ENCODE measurements at regions not wholly inside any gene's neighbourhood (a gene's known extent, or its start where the extent isn't known, plus 50 kb on each side); places are given as distances from the start of the nearest gene placed in this dataset.

DNA sequence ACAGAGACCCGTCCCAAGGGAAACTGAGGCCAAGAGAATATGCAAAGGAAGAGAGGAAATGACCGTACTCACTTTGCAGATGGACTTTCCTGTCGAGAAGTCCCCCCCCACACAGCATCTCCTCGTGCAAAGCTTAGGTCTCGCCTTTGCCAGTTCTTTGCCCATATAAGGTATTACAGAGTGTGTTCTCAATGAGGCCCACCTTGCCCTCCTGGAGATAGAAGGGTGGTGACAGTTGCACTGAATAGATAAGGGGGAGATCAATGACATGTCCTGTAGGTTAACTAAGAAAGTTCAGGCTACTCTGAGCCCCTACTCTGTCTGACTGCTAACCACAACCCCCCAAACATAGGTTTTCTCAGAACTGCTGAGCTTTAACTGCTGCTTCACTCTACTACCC lies 68.2 kb upstream of the SPTLC1 start:
- Mint-ChIP-seq H3K36me3 (ENCODE audit: low read depth) (no peaks in the 10 kb centered on the region), H3K27ac (no peak overlapping the region), H3K4me1 (ENCODE audit: low read depth) (no peaks in the 10 kb centered on the region), H3K4me3 (no peak overlapping the region), H3K27me3 (ENCODE audit: low read depth) (no peaks in the 10 kb centered on the region), H3K9me3 (no peaks in the 10 kb centered on the region)
- intact Hi-C loops (cut with micrococcal nuclease): no loop called here
- CTCF ChIA-PET: interaction anchor here (1.2 kb wide), 1 partner anchor 43 kb away, joined by 4 read pairs; no protein-coding TSS in a partner anchor
- no peak for DNase-seq

DNA sequence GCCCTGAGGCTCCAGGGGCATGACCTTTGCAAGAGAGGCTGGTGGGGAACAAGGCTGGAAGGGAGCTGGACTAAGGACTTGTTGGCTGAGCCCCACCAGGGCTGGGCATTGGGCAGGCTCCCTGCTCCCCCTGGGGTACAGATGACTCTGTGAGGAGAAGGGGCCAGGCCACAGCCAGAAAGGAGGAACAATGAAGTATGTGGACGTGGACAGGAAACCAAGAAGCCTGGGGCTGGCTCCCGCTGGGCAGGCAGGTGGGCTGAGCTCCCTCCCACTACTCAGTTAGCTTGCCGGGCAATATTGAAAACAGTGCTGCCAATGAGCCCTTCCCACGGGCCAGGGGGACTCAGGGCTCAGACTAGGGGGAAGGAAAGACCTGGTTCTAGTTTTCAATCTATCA lies 66.1 kb upstream of the SPTLC1 start:
- intact Hi-C loops (cut with micrococcal nuclease): no loop called here
- CTCF ChIA-PET: no interaction called here
- no peak overlapping the region for H3K4me3 Mint-ChIP-seq
- no peaks in the 10 kb centered on the region for H3K4me1 Mint-ChIP-seq (ENCODE audit: low read depth)
- H3K27me3 Mint-ChIP-seq (ENCODE audit: low read depth): no peaks in the 10 kb centered on the region
- DNase-seq: no peak
- H3K27ac Mint-ChIP-seq: no peak overlapping the region
- no peaks in the 10 kb centered on the region for H3K9me3 Mint-ChIP-seq
- H3K36me3 Mint-ChIP-seq (ENCODE audit: low read depth): no peaks in the 10 kb centered on the region

DNA sequence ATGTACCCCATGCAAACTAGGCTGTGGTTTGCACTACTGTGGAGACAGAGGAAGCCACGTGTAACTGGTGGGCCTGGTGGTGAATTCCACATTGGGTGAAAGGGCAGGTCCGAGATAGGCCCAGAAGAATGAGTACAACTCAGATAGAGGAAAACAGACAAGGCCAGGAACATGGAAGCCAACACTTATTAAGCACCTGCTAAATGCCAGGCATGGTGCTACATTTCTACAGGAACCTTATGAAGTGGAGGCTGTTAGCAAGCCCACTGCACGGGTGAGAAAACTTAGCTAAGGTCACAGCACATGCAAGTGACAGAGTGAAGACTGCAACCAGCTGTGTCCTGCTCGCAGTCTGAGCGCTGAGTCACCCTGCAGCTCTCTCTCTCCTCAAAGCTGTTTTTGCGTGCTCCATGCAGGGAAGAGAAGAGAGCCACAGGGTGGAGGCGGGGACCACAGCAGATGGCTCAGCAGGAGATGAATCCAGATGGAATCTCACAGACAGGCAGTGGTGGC lies 65.5 kb upstream of the SPTLC1 start:
- no peak overlapping the region for H3K27ac Mint-ChIP-seq
- CTCF ChIA-PET: no interaction called here
- no peak for DNase-seq
- intact Hi-C loops (cut with micrococcal nuclease): no loop called here
- no peaks in the 10 kb centered on the region for H3K36me3 Mint-ChIP-seq (ENCODE audit: low read depth)
- H3K27me3 Mint-ChIP-seq (ENCODE audit: low read depth): no peaks in the 10 kb centered on the region
- no peak overlapping the region for H3K4me3 Mint-ChIP-seq
- no peaks in the 10 kb centered on the region for H3K9me3 Mint-ChIP-seq
- no peaks in the 10 kb centered on the region for H3K4me1 Mint-ChIP-seq (ENCODE audit: low read depth)

DNA sequence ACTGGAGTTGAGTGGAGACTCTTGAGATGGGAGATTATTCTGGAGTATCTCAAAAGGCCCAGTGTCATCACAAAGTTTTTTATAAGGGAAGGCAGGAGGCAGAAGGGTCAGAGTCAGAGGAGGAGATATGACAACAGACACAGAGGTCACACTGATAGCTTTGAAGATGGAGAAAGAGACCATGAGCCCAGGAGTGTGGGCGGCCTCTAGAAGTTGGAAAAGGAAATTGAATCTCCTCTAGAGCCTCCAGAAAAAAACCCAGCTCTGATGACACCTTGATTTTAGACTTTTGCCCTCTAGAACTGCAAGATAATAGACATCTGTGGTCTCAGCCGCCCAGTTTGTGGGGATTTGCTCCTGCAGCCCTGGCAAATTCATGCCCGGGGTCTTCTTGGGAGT lies 64.8 kb upstream of the SPTLC1 start:
- CTCF ChIA-PET: interaction anchor here (0.5 kb wide), 1 partner anchor 57 kb away, joined by 6 read pairs; no protein-coding TSS in a partner anchor

DNA sequence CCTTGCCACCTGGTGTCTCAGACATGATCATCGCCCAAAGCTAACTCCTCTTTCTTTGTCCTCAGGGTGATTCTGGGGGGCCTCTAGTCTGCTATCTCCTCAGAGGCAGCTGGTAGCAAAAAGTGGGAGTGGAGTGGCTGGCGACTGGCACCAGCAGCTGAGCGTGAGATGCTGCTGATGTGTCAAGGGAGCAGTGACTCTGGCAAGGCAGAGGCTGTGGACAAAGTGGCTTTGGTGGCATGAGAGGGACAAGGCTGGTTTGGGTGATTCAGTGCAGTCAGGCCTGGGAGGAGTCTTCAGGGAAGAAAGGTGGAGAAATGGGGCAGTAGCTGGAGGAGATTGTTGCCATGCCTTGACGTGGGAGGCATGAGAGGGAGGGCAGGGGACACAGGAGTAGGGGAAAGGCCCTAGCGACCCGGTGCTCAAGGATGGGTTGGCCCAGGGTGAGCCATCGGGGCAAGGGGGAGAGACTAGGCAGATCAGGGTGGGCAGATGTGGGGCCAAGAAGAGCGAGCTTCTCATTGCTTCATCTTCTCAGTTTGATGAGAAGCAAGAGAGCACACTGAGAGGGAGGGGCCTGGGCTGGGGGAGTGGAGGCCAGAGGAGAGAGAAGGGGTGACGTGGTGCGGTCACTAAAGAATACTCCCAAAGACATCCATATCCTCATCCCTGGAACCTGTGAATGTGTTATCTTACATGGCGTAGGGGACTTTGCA lies 64.2 kb upstream of the SPTLC1 start:
- no peaks in the 10 kb centered on the region for H3K36me3 Mint-ChIP-seq (ENCODE audit: low read depth)
- no peak overlapping the region for H3K4me3 Mint-ChIP-seq
- CTCF ChIA-PET: interaction anchor here (0.5 kb wide), 1 partner anchor 56 kb away, joined by 6 read pairs; no protein-coding TSS in a partner anchor
- DNase-seq: no peak
- intact Hi-C loops (cut with micrococcal nuclease): no loop called here
- no peak overlapping the region for H3K27ac Mint-ChIP-seq
- no peaks in the 10 kb centered on the region for H3K27me3 Mint-ChIP-seq (ENCODE audit: low read depth)
- H3K9me3 Mint-ChIP-seq: no peaks in the 10 kb centered on the region
- no peaks in the 10 kb centered on the region for H3K4me1 Mint-ChIP-seq (ENCODE audit: low read depth)

More for the DNA sequence above, 64.8 kb upstream of the SPTLC1 start:
- Mint-ChIP-seq H3K4me3 (no peak overlapping the region), H3K9me3 (no peaks in the 10 kb centered on the region), H3K27me3 (ENCODE audit: low read depth) (no peaks in the 10 kb centered on the region), H3K27ac (no peak overlapping the region), H3K4me1 (ENCODE audit: low read depth) (no peaks in the 10 kb centered on the region), H3K36me3 (ENCODE audit: low read depth) (no peaks in the 10 kb centered on the region)
- intact Hi-C loops (cut with micrococcal nuclease): no loop called here
- DNase-seq: no peak

DNA sequence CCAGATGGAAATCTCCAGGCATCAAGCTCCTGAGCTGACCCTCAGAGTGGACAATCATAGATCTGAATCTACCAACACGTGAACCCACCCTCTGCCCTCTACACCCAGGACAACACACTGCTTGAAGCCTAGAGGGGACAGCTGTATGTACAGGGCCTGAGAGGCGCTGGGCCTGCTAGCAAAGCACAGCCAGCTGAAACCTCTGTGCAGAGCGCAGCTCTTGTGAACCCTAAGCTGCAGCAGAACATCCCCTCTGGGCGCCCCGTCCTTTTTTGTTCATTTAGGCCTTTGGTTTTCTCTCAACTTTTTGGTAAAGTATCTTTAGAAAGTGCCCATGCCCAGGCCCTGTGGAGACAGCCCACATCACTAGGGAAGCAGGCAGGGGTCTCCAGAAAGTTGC lies 62.4 kb upstream of the SPTLC1 start:
- no peaks in the 10 kb centered on the region for H3K36me3 Mint-ChIP-seq (ENCODE audit: low read depth)
- peaks cover 4% of the 10 kb centered on the region for H3K9me3 Mint-ChIP-seq
- H3K4me3 Mint-ChIP-seq: no peak overlapping the region
- no peak overlapping the region for H3K27ac Mint-ChIP-seq
- CTCF ChIA-PET: interaction anchor here (0.6 kb wide), 1 partner anchor 442 kb away, joined by 6 read pairs; no protein-coding TSS in a partner anchor
- no peaks in the 10 kb centered on the region for H3K4me1 Mint-ChIP-seq (ENCODE audit: low read depth)
- DNase-seq: no peak
- H3K27me3 Mint-ChIP-seq (ENCODE audit: low read depth): no peaks in the 10 kb centered on the region
- intact Hi-C loops (cut with micrococcal nuclease): no loop called here

DNA sequence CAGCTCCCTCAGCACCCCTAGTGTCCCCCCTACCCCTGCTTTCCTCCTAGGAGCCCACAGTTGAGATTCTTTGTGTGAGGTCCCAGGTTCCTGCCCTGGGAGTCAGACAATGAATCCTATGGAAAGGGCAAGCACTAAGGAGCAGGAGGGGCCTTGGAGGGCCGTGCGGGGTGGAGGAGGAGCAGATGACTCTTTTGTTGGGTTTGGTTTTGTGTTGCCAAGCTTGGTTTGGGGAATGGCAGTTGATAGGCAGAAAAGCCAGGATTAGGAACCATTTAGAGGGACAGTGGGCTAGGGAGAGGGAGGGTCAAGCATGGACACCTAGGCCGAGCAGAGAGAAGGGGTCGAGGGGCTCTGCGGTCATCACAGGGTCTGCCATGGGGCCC lies 61.6 kb upstream of the SPTLC1 start:
- H3K27me3 Mint-ChIP-seq (ENCODE audit: low read depth): no peaks in the 10 kb centered on the region
- H3K4me3 Mint-ChIP-seq: no peak overlapping the region
- CTCF ChIA-PET: no interaction called here
- no peak for DNase-seq
- H3K36me3 Mint-ChIP-seq (ENCODE audit: low read depth): no peaks in the 10 kb centered on the region
- H3K9me3 Mint-ChIP-seq: peaks cover 4% of the 10 kb centered on the region
- intact Hi-C loops (cut with micrococcal nuclease): no loop called here
- no peak overlapping the region for H3K27ac Mint-ChIP-seq
- no peaks in the 10 kb centered on the region for H3K4me1 Mint-ChIP-seq (ENCODE audit: low read depth)

DNA sequence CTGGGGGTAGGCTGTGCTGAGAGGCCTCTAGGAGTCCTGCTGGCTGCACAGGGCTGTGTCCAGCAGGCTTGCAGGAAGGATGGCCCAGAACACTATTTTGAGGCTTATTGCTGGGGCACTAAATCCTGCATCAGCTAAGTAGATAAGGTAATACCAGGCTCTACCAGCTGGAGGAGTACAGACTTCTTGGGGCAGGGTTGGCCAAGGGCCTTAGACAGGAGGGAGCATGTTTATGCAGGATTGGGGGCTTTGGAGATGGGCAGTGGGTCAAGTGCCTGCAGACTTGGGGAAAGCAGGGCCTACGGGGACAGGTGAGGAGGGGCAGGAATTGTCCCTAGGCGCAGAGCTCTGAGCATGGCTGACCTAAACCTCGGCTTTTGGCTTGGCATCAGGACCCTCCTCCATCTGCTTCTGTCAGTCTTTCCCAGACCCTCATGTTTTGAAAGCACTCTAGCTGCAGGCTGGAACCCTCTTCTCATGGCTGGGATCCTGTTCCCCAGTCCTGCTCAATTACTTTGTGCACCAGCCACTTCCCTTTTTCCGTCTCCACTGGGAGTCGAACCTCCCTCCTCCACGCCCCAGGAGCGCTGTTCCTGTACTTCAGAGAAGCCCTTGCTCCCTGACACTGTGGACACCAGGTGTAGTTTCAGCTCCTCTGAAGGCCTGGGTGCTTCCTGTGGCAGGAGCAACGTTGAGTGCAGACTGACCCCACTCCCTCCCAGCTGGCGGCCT lies 61.0 kb upstream of the SPTLC1 start:
- H3K27ac Mint-ChIP-seq: no peak overlapping the region
- H3K27me3 Mint-ChIP-seq (ENCODE audit: low read depth): no peaks in the 10 kb centered on the region
- CTCF ChIA-PET: interaction anchor here (1.0 to 1.8 kb wide), 2 partner anchors 36 to 37 kb away, joined by 3 to 4 read pairs; no protein-coding TSS in a partner anchor
- intact Hi-C loops (cut with micrococcal nuclease): no loop called here
- H3K4me1 Mint-ChIP-seq (ENCODE audit: low read depth): no peaks in the 10 kb centered on the region
- H3K4me3 Mint-ChIP-seq: no peak overlapping the region
- peaks cover 4% of the 10 kb centered on the region for H3K9me3 Mint-ChIP-seq
- no peaks in the 10 kb centered on the region for H3K36me3 Mint-ChIP-seq (ENCODE audit: low read depth)
- no peak for DNase-seq

DNA sequence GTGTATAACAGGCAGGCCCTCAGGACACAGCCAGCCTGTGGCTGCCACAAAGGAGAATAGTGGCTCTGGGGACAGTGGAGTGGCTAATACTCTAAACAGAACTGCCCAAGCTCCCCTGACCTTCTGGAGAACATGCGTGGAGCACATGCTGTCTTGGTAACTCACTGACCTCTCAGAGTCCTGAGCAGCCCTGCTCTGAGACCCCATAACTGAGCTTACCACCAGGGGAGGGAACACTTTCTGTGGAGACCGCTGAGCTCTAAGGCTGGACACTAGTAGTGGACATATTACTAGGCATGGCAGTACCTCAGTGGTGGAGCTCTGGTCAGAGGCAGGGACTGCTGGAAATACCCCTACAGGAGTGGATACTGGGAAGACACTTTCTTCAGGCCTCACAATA lies 60.2 kb upstream of the SPTLC1 start:
- H3K4me3 Mint-ChIP-seq: no peak overlapping the region
- no peak for DNase-seq
- H3K36me3 Mint-ChIP-seq (ENCODE audit: low read depth): no peaks in the 10 kb centered on the region
- no peaks in the 10 kb centered on the region for H3K4me1 Mint-ChIP-seq (ENCODE audit: low read depth)
- CTCF ChIA-PET: interaction anchor here (1.0 to 1.8 kb wide), 3 partner anchors 35 to 36 kb away, joined by 3 to 4 read pairs (median 3); no protein-coding TSS in a partner anchor
- H3K9me3 Mint-ChIP-seq: peaks cover 4% of the 10 kb centered on the region
- intact Hi-C loops (cut with micrococcal nuclease): no loop called here
- H3K27me3 Mint-ChIP-seq (ENCODE audit: low read depth): no peaks in the 10 kb centered on the region
- no peak overlapping the region for H3K27ac Mint-ChIP-seq

DNA sequence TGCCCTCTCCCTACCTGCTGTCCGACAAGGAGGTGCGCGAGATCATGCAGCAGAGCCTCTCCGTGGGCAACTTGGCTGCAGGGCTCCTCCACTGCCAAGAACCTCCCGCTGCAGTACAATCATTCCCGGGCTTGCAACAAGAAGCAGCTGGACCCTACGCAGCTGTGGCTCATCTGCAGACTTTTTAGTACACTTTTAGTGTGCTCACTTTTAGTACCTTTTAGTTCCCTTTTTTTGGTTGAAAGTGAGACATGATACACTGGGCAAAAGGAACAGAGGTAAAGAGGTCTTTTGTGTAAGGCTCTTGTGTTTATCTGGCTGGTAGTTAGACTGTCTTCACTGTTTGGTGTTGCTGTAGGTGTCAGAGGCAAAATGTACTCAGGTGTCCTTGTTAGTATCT lies 58.1 kb upstream of the SPTLC1 start:
- no peaks in the 10 kb centered on the region for H3K36me3 Mint-ChIP-seq (ENCODE audit: low read depth)
- CTCF ChIA-PET: interaction anchor here (1.2 to 2.5 kb wide), 2 partner anchors 33 to 35 kb away, joined by 3 to 14 read pairs; no protein-coding TSS in a partner anchor

DNA sequence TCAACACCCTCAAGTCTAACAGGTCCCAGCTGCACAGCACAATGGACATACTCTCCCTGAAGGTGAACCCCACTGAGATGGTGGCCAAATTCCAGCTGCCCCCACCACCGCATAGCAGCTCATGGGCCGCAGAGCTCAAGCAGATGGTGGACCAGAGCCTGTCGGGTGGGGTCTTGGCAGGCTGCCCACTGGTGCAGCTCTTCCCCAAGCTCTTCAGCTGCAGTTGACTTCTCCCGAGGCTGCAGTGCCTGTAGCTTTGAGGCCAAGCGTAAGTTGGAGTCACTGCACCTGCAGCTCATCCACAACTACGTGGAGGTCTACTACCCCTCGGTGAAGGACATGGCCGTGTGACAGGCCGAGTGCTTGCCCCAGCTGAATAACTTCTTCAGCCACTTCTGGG lies 56.6 kb upstream of the SPTLC1 start:
- peaks cover 4% of the 10 kb centered on the region for H3K9me3 Mint-ChIP-seq
- no peak overlapping the region for H3K27ac Mint-ChIP-seq
- intact Hi-C loops (cut with micrococcal nuclease): no loop called here
- H3K27me3 Mint-ChIP-seq (ENCODE audit: low read depth): peaks cover 4% of the 10 kb centered on the region
- no peaks in the 10 kb centered on the region for H3K36me3 Mint-ChIP-seq (ENCODE audit: low read depth)
- CTCF ChIA-PET: interaction anchor here (2.5 kb wide), 1 partner anchor 32 kb away, joined by 14 read pairs; no protein-coding TSS in a partner anchor
- no peak for DNase-seq
- no peak overlapping the region for H3K4me3 Mint-ChIP-seq
- H3K4me1 Mint-ChIP-seq (ENCODE audit: low read depth): no peaks in the 10 kb centered on the region

More for the DNA sequence above, 58.1 kb upstream of the SPTLC1 start:
- no peak overlapping the region for H3K4me3 Mint-ChIP-seq
- intact Hi-C loops (cut with micrococcal nuclease): no loop called here
- peaks cover 4% of the 10 kb centered on the region for H3K27me3 Mint-ChIP-seq (ENCODE audit: low read depth)
- H3K27ac Mint-ChIP-seq: no peak overlapping the region
- no peaks in the 10 kb centered on the region for H3K4me1 Mint-ChIP-seq (ENCODE audit: low read depth)
- H3K9me3 Mint-ChIP-seq: peaks cover 4% of the 10 kb centered on the region
- no peak for DNase-seq

DNA sequence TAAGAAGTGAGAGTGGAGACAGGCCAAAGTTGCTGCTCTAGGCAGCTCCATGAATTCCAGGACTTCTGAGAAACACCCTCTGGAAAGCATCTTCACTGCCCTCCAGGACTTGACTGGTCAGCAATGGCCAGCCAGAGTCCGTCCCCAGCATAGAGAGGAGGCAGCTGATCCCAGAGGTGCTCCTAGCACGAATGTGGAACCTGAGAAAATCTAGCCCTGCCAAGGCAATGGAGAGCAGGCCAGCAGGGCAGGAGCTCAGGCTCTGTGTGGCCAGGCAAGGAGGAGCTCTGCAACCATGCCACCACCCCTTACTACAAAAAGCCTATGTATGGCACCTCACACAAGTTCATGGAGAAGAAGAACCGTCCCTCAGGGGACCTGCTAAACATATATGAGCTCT lies 56.1 kb upstream of the SPTLC1 start:
- Mint-ChIP-seq H3K9me3 (peaks cover 4% of the 10 kb centered on the region), H3K4me1 (ENCODE audit: low read depth) (no peaks in the 10 kb centered on the region), H3K27ac (no peak overlapping the region), H3K4me3 (no peak overlapping the region), H3K36me3 (ENCODE audit: low read depth) (no peaks in the 10 kb centered on the region), H3K27me3 (ENCODE audit: low read depth) (peaks cover 5% of the 10 kb centered on the region)
- CTCF ChIA-PET: interaction anchor here (2.5 kb wide), 1 partner anchor 31 kb away, joined by 14 read pairs; no protein-coding TSS in a partner anchor
- intact Hi-C loops (cut with micrococcal nuclease): no loop called here
- DNase-seq: no peak
